NCI-H1417 (cell line): ENCODE measurements at regions not wholly inside any gene's neighbourhood (a gene's known extent, or its start where the extent isn't known, plus 50 kb on each side); places are given as distances from the start of the nearest gene placed in this dataset.
A peak's percentile ranks its signal among the peaks of the same experiment; 100 is the strongest.

Experiments used
- DNase-seq, 3 experiments: peaks; one replicate each; lab custom pipeline; 2025; lab: John Stamatoyannopoulos, UW

DNA sequence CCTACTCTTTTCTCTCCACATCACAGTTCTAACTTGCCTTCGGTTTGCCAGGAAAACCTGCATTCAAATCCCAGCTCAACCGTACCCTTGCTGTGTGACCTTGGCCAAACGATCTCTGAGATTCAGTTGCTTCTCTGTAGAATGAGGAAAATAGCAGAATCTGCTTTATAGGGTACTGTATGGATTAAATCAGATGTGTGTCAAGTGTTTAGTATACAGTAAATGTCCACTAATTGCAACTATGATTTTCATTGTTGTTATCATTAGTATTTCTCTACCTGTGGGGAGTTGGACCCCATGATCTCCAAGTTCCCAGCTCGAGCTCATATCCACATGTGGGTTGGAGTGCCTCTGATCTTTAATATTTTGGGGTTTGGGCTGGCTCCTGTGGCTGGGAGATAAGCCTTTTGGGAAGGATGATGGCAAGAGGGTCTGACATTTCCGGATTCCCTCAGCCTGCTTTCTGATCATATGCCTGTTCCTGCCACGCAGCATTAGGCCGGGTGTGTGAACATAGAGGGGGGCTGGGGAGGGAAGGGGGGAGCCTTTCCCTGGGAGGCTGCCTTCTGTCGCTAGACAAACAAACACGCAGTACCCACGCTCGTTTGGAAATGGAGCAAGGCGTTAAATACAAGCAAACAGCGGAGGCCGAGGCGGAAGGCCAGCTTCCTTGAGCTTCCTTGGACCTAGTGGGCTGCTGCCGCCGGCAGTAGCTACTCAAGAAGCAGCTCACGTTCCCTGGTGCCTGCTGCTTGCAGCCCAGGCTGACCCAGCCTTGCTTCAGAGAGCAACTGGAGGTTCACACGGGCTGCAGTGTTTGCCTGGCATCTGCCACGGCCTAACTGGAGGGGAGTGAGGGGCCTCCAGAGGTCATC is 213.5 kb upstream of the LHX5 start:
- DNase-seq: peak in 2 of 3 experiments; percentile 52 to 71

DNA sequence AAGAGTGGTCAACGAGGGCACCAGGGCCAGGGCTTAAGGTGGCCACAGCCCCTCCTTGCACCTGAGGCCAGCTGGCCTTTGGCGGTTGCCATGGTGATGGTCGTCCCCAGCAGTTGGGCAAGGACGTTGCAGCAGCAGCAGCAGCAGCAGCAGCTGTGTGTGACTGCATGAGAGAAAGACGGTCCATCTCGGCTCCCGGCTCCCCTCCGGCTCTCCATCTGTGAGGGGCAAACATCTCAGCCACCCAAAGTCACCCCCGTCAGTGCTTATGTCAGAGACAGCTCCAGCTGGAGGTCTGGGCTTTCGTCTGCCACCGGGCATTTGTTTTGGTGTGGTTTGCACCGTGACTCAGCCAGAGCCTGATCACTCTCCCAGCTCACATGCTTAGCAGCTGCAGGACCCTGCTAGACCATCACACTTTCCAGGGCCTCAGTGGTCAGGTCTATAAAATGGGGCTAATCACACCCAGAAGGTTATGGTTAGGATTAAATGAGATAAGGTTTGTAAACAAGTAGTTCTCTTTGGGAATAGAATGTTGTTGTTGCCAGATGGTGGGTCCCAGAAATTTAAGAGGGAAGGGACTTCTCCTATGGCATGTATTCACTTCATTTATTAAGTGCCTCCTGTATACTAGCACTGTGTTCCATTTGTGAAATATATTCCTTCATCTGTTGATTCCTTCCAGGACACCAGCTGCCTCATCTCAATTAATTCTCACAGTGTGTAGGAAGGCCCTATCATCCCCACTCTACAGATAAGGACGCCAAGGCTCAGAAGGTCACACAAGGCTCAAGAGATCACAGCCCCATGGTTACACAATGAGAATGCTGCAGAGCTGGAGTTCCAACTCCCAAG is 212.6 kb upstream of the LHX5 start:
- DNase-seq: peak in 2 of 3 experiments; percentile 95 to 98

DNA sequence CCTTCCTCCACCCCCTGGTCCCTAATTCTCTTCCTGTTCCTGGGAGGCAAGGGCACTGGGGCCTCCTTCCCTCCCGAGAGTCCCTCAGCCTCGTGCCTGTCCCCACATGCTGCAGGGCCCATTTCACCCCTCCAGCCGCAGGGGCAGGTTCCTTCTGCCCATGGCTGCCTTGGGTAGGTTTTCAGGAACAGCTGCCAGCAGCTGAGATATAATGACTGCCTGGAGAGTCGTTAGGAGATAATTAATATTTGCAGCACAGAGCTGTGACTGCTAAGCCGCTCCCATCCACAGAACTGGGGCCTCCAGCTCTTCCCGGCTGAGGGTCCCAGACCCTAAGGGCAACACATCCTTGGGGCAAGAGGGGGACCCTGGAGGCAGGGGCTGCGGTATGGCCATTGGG is 211.9 kb upstream of the LHX5 start:
- peak in 2 of 3 experiments; percentile 95 to 98 for DNase-seq

DNA sequence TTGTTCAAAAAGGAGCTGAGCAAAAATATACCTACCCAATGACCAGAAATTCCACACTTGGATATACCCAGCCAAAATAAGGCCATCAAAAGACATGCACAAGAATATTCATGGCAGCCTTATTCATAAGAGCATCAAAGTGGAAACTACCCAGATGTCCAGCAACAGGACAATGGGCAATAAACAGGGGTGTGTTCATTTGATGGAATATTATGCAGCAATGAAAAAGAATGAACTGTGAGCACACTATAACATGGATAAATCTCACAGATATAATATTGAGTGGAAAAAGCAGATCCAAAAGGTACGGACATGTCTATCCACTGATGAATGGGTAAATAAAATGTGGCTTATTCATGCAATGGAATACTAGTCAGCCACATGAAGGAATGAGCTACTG is 209.2 kb upstream of the LHX5 start:
- no peak for DNase-seq

DNA sequence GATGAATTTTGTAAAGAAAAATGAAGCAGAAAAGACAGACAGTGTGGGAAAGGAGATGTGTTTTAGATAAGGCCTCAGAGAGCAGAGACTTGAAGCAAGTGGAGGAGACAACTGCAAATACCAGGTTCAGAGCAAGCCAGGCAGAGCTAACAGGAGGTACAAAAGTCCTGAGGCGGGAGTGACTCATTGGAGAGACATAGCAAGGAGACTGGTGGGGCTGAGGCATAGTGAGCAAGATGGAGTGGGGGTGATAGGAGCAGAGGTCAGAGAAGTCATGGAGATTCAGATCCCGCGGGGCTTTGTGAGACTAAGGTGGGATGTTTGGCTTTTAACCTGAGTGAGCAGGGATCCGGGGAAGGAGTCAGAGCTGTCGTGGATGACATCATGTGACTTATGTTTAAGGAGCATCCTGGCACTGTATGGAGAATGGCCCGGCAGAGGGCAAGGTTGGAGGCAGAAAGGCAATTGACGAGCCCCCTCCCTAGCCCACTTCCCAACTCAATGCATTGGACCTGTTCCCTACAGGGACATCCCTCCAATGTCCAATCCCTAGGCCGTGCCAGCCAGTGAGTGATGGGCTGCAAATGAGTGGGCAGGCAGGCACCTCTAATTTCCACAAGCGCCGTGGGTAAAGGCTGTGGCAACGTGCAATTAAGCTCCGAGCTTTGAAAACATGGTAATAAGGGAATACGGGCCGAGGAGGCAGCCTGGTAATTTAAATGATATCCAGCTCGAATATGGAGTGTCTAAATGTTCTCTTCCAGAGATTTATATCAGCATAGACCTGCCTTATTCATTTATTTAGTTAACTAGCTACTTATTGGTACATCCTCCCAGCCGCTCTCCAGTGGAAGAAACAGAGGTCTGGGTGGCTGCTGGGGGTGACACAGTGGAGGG is 206.8 kb upstream of the LHX5 start:
- peak in 1 of 3 experiments; percentile 23 for DNase-seq

DNA sequence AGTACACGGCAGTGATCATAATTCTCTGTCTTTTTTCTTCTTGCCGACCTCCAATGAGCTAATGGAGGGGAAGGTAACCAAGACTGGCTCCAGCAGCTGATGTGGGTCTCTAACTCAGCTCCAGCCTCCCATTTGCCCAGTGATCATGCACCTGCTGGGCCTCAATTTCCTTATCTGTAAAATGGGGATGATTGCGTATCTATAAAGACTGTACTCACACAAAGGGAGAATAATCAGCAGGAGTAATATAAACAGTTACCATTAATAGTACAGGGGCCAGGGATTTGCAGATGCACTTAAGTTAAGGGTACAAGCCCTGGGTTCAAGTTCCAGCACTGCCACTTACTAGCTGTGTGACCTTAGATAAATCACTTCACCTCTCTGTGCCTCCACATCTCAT is 204.9 kb upstream of the LHX5 start:
- no peak for DNase-seq

DNA sequence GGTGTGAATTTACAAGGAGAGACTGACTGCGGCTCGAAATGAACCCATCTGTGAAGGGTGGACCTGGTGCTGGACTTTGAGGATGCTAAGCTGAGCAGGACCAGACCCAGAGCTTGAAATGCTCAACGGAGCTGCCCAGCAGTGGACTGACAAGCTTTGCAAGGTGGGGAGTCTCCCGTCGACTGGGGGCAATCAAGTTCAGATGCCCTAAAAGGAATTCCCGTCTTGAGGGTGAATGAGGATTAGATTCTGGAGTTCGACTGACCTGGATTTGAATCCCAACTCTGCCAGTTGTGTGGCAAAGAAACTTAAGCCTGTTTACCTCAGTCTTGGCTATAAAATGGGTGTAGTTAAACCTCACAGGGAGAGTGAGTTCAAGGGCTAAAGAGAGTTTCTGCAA is 204.4 kb upstream of the LHX5 start:
- DNase-seq: no peak

DNA sequence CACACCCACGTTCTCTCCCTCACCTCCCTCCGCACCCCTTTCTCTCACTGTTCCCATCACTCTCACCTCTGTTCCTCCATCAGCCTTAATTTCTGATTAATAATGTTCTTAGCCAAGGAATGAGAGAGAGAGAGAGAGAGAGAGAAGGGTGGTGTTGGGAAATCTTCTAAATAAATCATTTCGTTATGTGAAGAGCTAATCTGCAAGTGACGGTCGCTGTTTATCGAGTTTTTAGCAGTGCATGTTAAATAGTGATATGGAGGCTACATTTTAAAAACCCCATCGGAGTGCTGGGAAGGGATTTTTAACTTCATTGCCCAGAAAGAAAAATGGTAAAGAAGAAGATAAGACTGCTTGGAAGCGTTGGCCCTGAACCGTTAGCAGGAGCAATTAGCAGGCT is 203.3 kb upstream of the LHX5 start:
- no peak for DNase-seq

DNA sequence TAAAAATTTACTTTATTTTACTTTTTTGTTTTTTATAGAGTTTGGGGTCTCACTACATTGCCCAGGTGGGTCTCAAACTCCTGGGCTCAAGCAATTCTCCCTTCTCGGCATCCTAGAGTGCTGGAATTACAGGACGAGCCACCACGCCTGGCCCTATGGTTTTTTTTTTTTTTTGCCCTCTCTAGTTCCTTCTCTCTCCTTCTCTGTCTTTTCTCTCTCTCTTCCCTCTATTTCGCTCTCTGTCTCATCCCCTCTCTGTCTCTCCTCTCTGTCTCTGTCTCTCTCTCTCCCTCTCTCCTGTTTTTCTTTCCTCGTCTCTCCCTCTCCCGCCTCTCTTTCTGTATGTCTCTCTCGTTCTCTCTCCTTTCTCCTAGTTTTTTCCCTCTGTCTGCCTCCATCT is 202.6 kb upstream of the LHX5 start:
- DNase-seq: no peak

DNA sequence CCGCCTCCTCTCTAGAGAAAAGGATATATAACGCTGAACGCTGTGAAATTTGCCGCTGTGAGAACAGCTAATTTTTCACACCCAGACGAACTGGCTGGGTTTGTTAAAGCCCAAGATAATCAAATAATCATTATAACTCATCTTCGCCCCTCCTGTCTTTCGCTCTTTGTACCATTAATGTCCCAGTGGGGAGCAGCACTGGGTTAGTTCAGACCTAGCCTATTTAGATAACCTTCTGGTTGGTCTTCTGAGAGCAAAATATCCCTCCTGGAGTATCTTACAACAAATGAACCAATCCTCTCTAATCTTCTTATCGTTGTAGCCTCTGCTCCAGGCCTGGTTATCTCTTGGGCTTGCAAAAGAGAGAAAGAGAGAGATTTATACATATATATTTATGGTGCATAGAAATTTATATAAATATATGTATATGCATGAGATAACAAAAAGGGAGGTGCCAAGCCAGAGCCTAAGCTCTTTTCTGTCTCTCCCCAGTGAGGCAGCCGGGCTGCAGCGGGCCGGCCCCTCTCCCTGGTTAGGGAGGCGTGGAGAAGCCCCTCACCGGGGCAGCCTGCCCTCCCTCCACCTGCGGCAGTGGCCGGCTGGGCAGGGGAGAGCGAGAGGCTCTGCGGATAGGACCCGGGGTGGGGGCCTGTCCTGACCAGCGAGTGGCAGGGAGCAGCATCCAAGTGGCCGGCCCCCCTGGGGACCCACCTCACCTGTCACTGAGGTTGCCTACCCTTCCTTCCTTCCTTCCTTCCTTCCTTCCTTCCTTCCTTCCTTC is 202.0 kb upstream of the LHX5 start:
- DNase-seq: no peak

DNA sequence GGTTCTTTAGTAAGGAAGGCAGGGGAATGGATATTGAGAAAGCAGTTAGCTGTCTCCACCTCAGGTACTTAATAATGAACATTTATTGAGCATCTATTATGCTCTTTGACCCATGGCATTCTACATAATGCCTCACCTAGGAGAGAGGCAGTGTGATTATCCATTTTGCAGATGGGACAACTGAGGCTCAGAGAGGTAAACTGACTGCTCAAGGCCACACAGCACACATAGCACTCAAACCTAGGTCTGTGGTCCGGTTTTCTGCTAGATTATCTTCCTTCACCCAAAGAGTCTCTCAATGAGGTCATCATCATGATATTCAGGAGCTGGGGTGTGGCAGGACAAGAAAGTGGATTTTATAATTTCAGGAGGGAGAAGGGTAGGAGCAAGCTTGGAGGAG is 199.1 kb upstream of the LHX5 start:
- no peak for DNase-seq

DNA sequence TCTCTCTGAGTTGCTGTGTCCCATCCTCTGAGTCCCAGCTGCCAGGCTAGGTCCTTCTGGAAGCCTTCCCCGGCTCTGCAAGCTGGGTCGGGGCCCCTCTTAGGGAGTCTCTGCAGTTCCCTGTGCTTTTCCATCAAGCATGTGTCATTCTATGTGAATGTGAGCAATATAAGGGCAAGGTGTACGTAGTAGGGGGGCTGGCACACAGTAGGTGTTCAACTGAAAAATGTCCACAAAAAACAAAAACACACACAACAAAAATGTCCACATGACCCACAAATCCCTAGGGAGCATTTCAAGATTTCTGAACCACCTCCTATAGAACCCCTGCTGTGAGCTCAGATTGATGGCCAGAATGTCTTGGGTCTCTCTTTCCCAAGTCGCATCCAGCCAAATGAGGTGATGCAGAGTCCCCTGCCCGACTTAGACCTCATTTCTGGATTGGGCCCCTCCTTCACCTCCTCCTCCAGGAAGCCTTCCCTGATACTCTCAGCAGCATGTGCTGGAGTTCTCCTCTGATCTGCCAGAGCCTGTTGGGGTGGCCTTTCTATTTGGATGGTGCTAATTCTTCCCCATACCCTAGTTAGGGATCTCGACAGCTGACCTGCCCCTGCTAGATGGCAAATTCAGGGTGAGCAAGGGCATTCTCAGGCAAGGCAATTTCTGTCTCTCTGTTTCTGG is 196.1 kb upstream of the LHX5 start:
- no peak for DNase-seq

DNA sequence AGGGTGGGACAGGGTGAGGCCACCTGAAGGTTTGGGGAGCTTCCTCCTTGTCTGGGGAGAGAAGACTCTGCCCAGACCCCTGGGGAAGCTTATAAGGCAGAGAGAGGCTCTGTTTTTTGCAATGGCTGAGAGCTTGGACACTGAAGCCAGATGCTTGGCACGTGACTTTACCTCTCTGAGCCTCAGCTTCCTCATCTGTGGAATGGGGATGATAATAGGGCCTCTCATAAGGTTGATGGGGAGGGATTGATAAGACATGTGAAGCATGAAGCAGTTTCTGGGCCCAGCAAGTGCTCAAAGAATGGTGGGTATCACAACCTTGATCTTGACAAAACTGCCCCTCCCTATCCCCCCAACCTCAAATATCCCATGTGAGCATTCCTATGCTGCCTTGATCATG is 195.4 kb upstream of the LHX5 start:
- no peak for DNase-seq

DNA sequence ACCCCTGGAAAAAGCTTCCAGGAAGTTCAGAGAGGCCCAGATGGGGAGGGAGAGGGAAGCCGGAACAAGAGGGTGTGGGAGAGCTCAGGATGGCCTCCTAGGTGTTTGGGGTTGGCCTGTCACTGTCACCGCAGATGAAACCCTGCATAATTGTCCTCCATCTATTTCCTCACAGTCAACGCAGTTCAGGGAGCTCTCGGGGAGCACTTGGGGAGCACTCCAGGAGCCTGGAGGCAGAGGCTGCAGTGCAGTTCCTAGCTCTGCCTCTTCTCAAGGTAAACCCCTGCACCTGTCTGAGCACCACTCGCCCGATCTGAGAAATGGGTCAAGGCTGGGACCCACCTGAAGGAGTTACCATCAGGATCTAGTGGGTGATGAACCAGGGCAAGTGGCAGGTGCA is 194.6 kb upstream of the LHX5 start:
- no peak for DNase-seq

DNA sequence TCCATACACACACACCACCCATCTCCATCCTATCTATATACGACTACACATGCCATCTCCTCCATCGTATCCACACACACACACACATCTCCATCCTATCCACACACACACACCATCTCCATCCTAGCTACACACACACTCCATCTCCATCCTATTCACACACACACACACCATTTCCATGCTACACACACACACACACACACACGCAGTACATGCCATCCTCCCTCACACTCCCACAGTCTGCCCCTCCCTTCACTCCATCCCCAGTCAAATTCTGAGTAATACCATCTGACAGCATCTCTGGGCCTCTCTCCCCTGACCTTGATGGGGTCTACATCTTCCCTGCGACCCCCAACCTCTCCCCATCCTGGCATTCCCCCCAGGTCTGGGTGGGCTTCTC is 193.8 kb upstream of the LHX5 start:
- DNase-seq: no peak

DNA sequence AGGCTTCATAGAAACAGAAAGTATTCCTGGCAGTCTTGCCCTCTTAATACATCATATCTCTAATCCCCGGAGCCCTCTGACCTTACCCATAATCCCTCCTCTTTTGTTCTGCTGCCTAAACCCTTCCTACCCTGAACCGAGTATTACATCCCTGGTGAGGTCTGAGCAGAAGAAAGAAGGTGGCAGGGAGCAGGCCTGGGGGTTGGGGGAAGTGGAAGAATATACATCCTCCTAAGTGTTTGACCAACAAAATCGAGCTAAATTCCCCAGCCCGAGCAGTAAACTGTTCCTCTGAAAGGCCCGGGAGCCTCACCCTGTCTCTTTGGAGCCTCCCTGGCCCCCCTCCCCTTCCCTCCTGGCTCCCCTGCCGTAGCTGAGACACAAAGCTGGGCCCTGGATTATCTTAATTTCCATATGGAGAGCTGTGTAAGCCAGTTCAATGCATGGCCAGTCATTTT is 192.6 kb upstream of the LHX5 start:
- DNase-seq: no peak

DNA sequence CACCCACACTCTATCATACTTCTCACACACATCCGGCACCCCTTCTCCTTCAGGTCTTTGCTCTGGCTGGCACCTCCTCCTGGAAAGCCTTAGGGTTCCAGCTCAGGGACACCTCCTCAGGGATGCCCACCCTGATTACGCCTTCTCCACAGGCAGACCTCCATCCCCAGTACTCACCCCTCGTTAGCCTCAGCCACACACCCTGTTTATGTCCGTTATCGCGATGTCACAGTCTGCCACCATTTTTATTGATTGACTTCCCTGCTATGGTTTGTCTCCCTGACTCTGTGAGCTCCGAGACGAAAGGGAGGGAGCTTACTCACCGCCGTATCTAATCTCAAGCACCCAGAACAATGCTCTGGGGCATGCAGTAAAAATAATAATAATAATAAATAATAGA is 191.7 kb upstream of the LHX5 start:
- no peak for DNase-seq

DNA sequence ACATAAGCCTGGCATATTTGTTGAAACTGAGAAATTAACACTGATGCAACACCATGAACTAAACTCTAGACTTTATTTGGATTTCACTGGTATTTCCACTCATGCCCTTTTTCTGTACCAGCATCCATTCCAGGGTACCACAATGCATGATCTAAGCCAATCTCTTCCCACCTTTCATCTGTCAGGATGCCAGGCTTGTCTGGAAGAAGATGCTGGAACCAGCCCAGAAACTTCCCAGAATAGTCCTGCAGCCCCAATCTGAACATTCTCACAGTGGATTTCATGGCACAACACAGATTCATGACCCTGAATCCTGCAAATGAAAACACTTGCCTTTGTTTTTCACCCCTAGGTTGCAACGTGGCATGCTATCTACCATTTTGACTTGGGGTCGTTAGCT is 189.3 kb upstream of the LHX5 start:
- DNase-seq: no peak

DNA sequence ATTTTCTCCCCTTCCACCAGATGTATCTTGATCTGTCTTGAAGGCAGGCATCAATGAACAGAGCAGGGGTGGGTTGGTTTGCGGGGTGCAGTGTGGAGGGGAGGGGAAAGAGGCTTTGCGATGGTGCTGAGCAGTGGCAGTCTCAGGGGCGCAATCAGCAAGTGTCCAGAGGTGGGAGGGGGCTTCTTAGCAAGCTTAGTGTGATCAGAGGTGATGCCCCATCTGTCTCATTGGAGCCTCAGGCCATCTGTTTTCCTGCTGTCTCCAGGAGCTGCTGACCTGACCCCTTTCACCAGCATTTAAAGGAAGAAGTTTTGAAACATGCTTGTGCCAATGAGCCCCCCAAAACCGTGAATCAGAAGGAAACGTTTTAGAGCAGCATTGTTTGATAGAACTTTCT is 187.7 kb upstream of the LHX5 start:
- no peak for DNase-seq

DNA sequence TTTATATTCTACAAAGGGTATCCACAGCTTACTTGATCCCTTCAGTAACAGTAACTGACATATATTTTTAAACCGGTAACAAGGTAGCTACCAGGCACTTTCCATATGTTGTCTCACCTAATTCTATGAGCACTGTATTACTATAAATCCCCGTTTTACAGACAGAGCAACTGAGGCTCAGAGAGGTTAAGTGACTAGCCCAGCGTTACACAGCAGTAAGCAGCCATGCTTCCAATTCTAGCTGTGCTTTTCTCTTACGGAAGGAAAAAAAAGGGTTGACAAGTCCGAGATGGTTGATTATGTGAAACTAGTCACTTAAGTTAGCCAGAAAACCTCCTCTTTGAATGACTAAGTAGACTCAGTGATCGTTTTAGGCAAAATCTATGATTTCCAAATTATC is 187.3 kb upstream of the LHX5 start:
- no peak for DNase-seq
